Ascending aorta (tissue), 2 donors: ENCODE measurements at regions not wholly inside any gene's neighbourhood (a gene's known extent, or its start where the extent isn't known, plus 50 kb on each side); places are given as distances from the start of the nearest gene placed in this dataset.

Source experiments
- DNase-seq, 2 donors: peaks; one replicate each; pipeline ENCODE4 v3.0.0-alpha.2; 2019; ENCODE audit warnings: low spot score in 2 of 2
- H3K27ac ChIP-seq, 2 donors: fragments of 200-600 bp; sonication (generic); one replicate each; pipeline ENCODE4 v1.5.1; 2016 to 2017; ENCODE audit warnings: mild to moderate bottlenecking in 1 of 2
- H3K27me3 ChIP-seq: fragments of 200-600 bp; sonication (generic); one replicate; pipeline ENCODE4 v1.5.1; 2017
- H3K36me3 ChIP-seq, 2 donors: fragments of 200-600 bp; sonication (generic); one replicate each; pipeline ENCODE4 v1.5.1; 2016
- H3K4me1 ChIP-seq, 2 donors: fragments of 200-600 bp; sonication (generic); one replicate each; pipeline ENCODE4 v1.5.1; 2016 to 2017; ENCODE audit warnings: mild to moderate bottlenecking in 1 of 2
- H3K4me3 ChIP-seq, 2 donors: fragments of 200-600 bp; sonication (generic); one replicate each; pipeline ENCODE4 v1.5.1; 2016 to 2017; ENCODE audit warnings: mild to moderate bottlenecking in 1 of 2
- H3K9me3 ChIP-seq, 2 donors: fragments of 200-600 bp; sonication (generic); one replicate each; pipeline ENCODE4 v1.5.1; 2016
- CTCF ChIP-seq, 3 experiments: fragments of 200-600 bp in 2 of 3; fragments of 450-650 bp in 1 of 3; sonication (generic) in 2 of 3; IDR thresholded peaks; one replicate each; pipeline ENCODE4 v1.5.1; 2016 to 2019; ENCODE audit warnings: antibody characterized with exemption in 3 of 3, mild to moderate bottlenecking in 1 of 3, moderate library complexity in 1 of 3
- intact Hi-C: fragments of 100-400 bp; cut with DNase I; formaldehyde crosslinking; loops from one replicate; pipeline ENCODE4 v1.15.1; 2023

DNA sequence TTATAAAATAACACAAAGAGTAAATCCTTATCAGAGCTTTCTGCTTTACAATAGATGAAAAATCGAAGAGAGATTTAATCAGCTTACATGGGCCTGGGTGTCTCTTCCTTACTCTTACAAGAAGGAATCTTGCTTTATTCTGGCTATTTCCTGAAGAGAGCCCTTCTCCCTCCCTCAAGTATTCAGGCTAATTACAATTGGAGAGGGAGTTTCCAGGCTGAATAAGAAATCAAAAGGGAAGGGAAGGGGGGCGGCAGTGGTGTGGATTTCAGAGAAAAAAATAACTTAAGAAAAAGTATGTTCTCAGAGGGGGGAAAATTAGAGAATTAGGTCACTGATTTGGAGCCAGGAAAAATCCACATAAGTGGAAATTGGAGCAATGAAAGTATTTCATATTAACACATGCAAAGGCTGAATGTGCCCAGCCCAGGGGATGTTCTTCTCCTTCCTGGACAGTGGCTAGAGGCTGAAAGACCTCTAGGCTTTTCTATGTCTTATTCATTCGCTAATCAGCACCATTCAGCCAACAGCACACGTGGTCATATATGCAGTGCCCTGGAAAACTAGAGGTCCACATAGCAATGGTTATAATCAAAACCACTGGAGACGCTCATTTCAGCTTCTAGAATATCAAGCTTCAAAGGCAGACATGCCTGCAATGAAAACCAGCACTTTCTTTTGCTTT is 158.9 kb upstream of the BTG1 start:
- no peak overlapping the region for H3K27ac ChIP-seq
- no peak for TF ChIP-seq CTCF (IDR thresholded peaks at IDR 0.05)

GRCh38 chr12:92302041-92302829 is 156.6 kb upstream of the BTG1 start:
- Histone ChIP-seq H3K27me3 (no peaks in the 10 kb centered on the region), H3K9me3 (no peaks in the 10 kb centered on the region), H3K4me1 (no peaks in the 10 kb centered on the region), H3K27ac (no peak overlapping the region), H3K4me3 (no peak overlapping the region), H3K36me3 (no peaks in the 10 kb centered on the region)
- intact Hi-C loops, result no loop called here
- TF ChIP-seq CTCF (IDR thresholded peaks at IDR 0.05), result no peak
- no peak for DNase-seq

More for the DNA sequence above, 158.9 kb upstream of the BTG1 start:
- no peak for DNase-seq
- H3K9me3 ChIP-seq, result no peaks in the 10 kb centered on the region
- no peak overlapping the region for H3K4me3 ChIP-seq
- no peaks in the 10 kb centered on the region for H3K27me3 ChIP-seq
- no peaks in the 10 kb centered on the region for H3K4me1 ChIP-seq
- H3K36me3 ChIP-seq, result no peaks in the 10 kb centered on the region
- intact Hi-C loops, result no loop called here

DNA sequence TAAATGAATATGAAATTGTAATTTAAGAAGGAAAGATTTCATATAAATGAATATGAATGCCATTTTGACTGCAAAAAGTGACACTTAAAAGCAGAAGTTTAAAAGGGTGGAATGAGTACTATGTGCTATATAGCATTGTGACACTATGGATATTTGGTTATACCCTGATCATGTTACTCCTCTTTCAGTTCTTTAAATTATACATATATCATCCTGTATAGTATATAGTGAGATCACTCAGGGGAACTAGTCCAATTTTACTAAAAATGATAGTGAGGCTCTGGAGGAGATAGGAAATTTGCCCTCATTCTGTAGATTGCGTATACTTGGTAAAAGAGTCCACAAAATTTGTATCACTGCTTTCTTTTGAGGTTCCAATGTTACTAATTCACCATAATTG is 155.7 kb upstream of the BTG1 start:
- no peaks in the 10 kb centered on the region for H3K9me3 ChIP-seq
- no peaks in the 10 kb centered on the region for H3K27me3 ChIP-seq
- H3K4me3 ChIP-seq, result no peak overlapping the region
- H3K4me1 ChIP-seq, result no peaks in the 10 kb centered on the region
- no peak for TF ChIP-seq CTCF (IDR thresholded peaks at IDR 0.05)
- H3K36me3 ChIP-seq, result no peaks in the 10 kb centered on the region
- no peak overlapping the region for H3K27ac ChIP-seq
- intact Hi-C loops, result no loop called here
- DNase-seq, result no peak

GRCh38 chr12:92300777-92301176 is 155.1 kb upstream of the BTG1 start:
- H3K27me3 ChIP-seq, result no peaks in the 10 kb centered on the region
- H3K27ac ChIP-seq, result no peak overlapping the region
- H3K9me3 ChIP-seq, result no peaks in the 10 kb centered on the region
- no peaks in the 10 kb centered on the region for H3K36me3 ChIP-seq
- no peaks in the 10 kb centered on the region for H3K4me1 ChIP-seq
- no peak for DNase-seq
- H3K4me3 ChIP-seq, result no peak overlapping the region
- no peak for TF ChIP-seq CTCF (IDR thresholded peaks at IDR 0.05)
- intact Hi-C loops, result no loop called here

- Histone ChIP-seq H3K27ac (no peak overlapping the region), H3K9me3 (no peaks in the 10 kb centered on the region), H3K27me3 (no peaks in the 10 kb centered on the region), H3K4me1 (no peaks in the 10 kb centered on the region), H3K4me3 (no peak overlapping the region), H3K36me3 (no peaks in the 10 kb centered on the region)
- DNase-seq, result no peak
- TF ChIP-seq CTCF (IDR thresholded peaks at IDR 0.05), result no peak
- intact Hi-C loops, result no loop called here
These were observed 154.1 kb upstream of the BTG1 start for GRCh38 chr12:92299744-92300143.
